Ascending aorta (tissue), 2 donors: ENCODE measurements at regions not wholly inside any gene's neighbourhood (a gene's known extent, or its start where the extent isn't known, plus 50 kb on each side); places are given as distances from the start of the nearest gene placed in this dataset.

Experiments used
- DNase-seq, 2 donors: peaks; one replicate each; pipeline ENCODE4 v3.0.0-alpha.2; 2019; ENCODE audit warnings: low spot score in 2 of 2
- H3K27ac ChIP-seq, 2 donors: fragments of 200-600 bp; sonication (generic); one replicate each; pipeline ENCODE4 v1.5.1; 2016 to 2017; ENCODE audit warnings: mild to moderate bottlenecking in 1 of 2
- H3K27me3 ChIP-seq: fragments of 200-600 bp; sonication (generic); one replicate; pipeline ENCODE4 v1.5.1; 2017
- H3K36me3 ChIP-seq, 2 donors: fragments of 200-600 bp; sonication (generic); one replicate each; pipeline ENCODE4 v1.5.1; 2016
- H3K4me1 ChIP-seq, 2 donors: fragments of 200-600 bp; sonication (generic); one replicate each; pipeline ENCODE4 v1.5.1; 2016 to 2017; ENCODE audit warnings: mild to moderate bottlenecking in 1 of 2
- H3K4me3 ChIP-seq, 2 donors: fragments of 200-600 bp; sonication (generic); one replicate each; pipeline ENCODE4 v1.5.1; 2016 to 2017; ENCODE audit warnings: mild to moderate bottlenecking in 1 of 2
- H3K9me3 ChIP-seq, 2 donors: fragments of 200-600 bp; sonication (generic); one replicate each; pipeline ENCODE4 v1.5.1; 2016
- intact Hi-C: fragments of 100-400 bp; cut with DNase I; formaldehyde crosslinking; loops from one replicate; pipeline ENCODE4 v1.15.1; 2023
- TF ChIP-seq, protein P1 (sequence below), 3 experiments: fragments of 200-600 bp in 2 of 3; fragments of 450-650 bp in 1 of 3; sonication (generic) in 2 of 3; IDR thresholded peaks; one replicate each; pipeline ENCODE4 v1.5.1; 2016 to 2019; ENCODE audit warnings: antibody characterized with exemption in 3 of 3, mild to moderate bottlenecking in 1 of 3, moderate library complexity in 1 of 3

DNA sequence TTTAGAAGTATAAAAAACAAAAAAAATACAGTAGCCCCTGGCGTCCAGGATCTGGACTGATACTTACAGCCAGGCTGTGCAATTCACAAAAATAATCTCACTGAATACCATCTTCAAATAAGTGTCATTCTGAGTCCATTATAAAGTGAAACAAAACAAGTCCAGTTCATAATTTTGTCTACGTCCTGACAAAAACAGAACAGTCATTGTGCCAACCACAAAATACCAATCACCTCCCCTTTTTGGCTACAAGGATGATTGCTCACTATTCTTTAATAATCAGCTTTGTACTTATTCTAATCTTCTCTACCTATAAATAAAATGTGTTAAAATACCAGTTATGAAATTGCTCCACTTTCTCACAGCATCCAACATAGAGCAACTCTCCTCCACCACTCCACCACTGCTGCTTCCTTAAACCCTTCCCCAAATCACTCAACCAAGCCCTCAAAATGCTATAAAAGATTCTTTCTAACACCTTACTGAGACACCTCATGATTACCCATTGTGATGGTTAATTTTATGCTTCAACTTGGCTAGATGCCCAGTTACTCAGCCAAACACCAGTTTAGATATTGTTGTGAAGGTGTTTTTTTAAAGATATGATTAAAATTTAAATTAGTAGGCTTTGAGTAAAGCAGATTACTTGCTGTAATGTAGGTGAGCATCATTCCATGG lies 479.8 kb upstream of the SEMA3A start:
- intact Hi-C loops, result no loop called here
- no peaks in the 10 kb centered on the region for H3K27me3 ChIP-seq
- no peaks in the 10 kb centered on the region for H3K36me3 ChIP-seq
- H3K4me3 ChIP-seq, result no peak overlapping the region
- peaks cover 0 to 10% of the 10 kb centered on the region in 2 donors for H3K4me1 ChIP-seq
- no peak overlapping the region for H3K27ac ChIP-seq
- TF ChIP-seq, protein P1, sequence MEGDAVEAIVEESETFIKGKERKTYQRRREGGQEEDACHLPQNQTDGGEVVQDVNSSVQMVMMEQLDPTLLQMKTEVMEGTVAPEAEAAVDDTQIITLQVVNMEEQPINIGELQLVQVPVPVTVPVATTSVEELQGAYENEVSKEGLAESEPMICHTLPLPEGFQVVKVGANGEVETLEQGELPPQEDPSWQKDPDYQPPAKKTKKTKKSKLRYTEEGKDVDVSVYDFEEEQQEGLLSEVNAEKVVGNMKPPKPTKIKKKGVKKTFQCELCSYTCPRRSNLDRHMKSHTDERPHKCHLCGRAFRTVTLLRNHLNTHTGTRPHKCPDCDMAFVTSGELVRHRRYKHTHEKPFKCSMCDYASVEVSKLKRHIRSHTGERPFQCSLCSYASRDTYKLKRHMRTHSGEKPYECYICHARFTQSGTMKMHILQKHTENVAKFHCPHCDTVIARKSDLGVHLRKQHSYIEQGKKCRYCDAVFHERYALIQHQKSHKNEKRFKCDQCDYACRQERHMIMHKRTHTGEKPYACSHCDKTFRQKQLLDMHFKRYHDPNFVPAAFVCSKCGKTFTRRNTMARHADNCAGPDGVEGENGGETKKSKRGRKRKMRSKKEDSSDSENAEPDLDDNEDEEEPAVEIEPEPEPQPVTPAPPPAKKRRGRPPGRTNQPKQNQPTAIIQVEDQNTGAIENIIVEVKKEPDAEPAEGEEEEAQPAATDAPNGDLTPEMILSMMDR (IDR thresholded peaks at IDR 0.05), result no peak
- no peaks in the 10 kb centered on the region for H3K9me3 ChIP-seq
- DNase-seq, result no peak

DNA sequence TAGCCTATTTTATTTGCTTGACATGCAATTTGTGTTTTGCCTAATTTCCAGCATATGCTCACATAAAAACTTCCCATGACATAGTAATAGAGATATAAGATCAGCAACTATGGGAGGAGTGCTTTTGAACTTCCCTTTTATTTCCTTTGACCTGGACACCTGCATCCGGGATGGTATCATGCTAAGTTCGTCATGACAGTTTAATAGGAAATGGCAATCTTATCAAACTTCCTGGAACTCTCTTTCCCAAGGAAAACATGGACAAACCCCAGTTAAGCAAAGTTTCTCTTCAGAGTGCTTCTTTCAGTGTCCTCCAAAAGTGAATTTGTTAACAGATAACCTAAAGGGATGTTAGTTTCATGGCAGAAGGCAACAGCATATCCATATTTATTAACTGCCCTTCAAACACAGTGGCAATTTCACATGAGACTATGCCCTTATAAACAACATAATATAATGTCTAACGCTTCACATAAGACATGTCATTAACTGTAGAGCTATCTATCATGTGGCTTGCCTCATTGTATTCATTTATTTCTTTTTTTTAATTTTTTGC lies 474.7 kb upstream of the SEMA3A start:
- H3K27ac ChIP-seq, result peak overlapping the region; percentile 11 to 19
- H3K4me1 ChIP-seq, result peaks cover 0 to 7% of the 10 kb centered on the region in 2 donors
- TF ChIP-seq, protein P1 (IDR thresholded peaks at IDR 0.05), result no peak
- intact Hi-C loops, result no loop called here
- H3K36me3 ChIP-seq, result no peaks in the 10 kb centered on the region
- H3K27me3 ChIP-seq, result no peaks in the 10 kb centered on the region
- no peaks in the 10 kb centered on the region for H3K9me3 ChIP-seq
- no peak for DNase-seq
- no peak overlapping the region for H3K4me3 ChIP-seq

DNA sequence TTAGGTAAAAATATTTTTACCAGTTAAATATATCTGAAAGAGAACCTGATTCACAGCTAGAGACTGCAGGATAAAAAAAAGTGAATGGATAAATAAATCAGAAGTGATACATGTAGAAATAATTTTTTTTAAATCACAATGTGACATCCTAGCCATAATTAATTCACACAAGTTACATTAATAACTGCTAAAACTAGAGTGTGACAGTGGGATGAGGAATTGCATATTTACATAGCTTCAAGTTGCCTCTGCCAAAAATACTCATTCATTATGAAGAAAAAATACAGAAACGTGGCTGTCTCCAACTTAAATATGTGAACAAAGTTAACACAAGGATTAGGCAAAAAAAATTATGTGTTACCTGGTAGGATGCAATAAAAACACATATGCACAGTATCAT lies 473.5 kb upstream of the SEMA3A start:
- Histone ChIP-seq H3K4me1 (no peaks in the 10 kb centered on the region), H3K27ac (no peak overlapping the region), H3K9me3 (no peaks in the 10 kb centered on the region), H3K27me3 (no peaks in the 10 kb centered on the region), H3K36me3 (no peaks in the 10 kb centered on the region), H3K4me3 (no peak overlapping the region)
- TF ChIP-seq, protein P1 (IDR thresholded peaks at IDR 0.05), result no peak
- intact Hi-C loops, result no loop called here
- no peak for DNase-seq

DNA sequence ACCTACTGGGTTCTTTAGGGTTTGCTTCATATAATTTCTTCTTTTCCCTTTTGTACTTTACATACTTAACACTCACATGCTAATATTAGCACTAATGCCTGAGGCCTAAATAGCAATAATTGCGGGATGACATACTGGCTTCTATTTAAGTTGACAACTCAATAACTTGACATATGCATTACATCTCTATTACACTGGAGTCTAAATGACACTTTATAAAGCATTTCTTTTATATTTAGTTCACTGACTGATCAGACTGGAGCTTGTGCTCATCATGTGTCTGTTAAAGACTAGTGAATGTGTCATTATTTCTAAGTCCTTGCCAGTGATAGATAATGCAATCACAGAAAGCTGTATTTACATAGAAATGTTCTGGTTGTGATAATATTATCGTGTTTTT lies 472.1 kb upstream of the SEMA3A start:
- TF ChIP-seq, protein P1 (IDR thresholded peaks at IDR 0.05), result no peak
- no peak for DNase-seq
- Histone ChIP-seq H3K27ac (no peak overlapping the region), H3K9me3 (no peaks in the 10 kb centered on the region), H3K4me3 (no peak overlapping the region), H3K36me3 (no peaks in the 10 kb centered on the region), H3K4me1 (no peaks in the 10 kb centered on the region), H3K27me3 (no peaks in the 10 kb centered on the region)
- intact Hi-C loops, result no loop called here

DNA sequence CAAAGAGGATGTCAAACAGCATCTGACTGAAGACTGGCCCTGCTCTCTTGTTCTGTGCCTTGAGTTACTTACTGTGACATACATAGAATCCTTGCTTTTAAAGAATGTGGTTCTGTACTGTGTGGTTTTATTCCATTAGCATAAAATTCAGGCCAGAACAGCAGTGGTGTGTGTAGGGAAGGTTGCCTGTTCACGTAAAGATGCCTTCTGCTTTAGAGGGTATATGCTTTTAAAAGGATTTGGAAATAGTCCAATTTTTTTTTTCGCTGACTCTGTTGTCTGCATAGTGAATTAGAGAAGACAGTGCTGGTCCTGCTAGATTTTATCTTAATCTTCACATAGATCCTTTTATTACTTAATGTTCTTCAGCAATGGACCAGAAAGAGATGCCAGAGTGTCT lies 470.8 kb upstream of the SEMA3A start:
- H3K27ac ChIP-seq, result no peak overlapping the region
- TF ChIP-seq, protein P1 (IDR thresholded peaks at IDR 0.05), result no peak
- intact Hi-C loops, result no loop called here
- H3K4me3 ChIP-seq, result no peak overlapping the region
- no peaks in the 10 kb centered on the region for H3K4me1 ChIP-seq
- no peaks in the 10 kb centered on the region for H3K9me3 ChIP-seq
- no peak for DNase-seq
- H3K36me3 ChIP-seq, result no peaks in the 10 kb centered on the region
- no peaks in the 10 kb centered on the region for H3K27me3 ChIP-seq
